SK-N-MC (cell line): ENCODE measurements at regions not wholly inside any gene's neighbourhood (a gene's known extent, or its start where the extent isn't known, plus 50 kb on each side); places are given as distances from the start of the nearest gene placed in this dataset.

Source experiments
- DNase-seq: peaks from one replicate; pipeline ENCODE4 v3.0.0-alpha.2; 2011; ENCODE audit warnings: low read depth, low spot score
- H3K27ac ChIP-seq: fragments of 200-600 bp; sonication (generic); 2 replicates; pipeline ENCODE4 v1.5.1; 2016; ENCODE audit warnings: mixed run types
- H3K36me3 ChIP-seq: fragments of 200-600 bp; sonication (generic); 2 replicates; pipeline ENCODE4 v1.6.1; 2017; ENCODE audit warnings: antibody characterized with exemption, low read length, mixed read lengths; ENCODE audit not compliant: insufficient read depth
- H3K4me3 ChIP-seq: fragments of 200-600 bp; sonication (generic); 2 replicates; pipeline ENCODE4 v1.5.1; 2016
- H3K9ac ChIP-seq: fragments of 200-600 bp; sonication (generic); 2 replicates; pipeline ENCODE4 v1.8.0; 2017; ENCODE audit warnings: mixed run types, mixed read lengths; ENCODE audit not compliant: insufficient read length
- H3K9me3 ChIP-seq: fragments of 200-600 bp; sonication (generic); 2 replicates; pipeline ENCODE4 v1.6.1; 2017; ENCODE audit warnings: low read depth, mild to moderate bottlenecking, antibody characterized with exemption, low read length, moderate library complexity, mixed read lengths
- EZH2 ChIP-seq: fragments of 200-600 bp; sonication (generic); IDR thresholded peaks from one replicate; pipeline ENCODE4 v1.6.1; 2017; ENCODE audit warnings: antibody characterized with exemption
- FOXP2 ChIP-seq: optimal IDR thresholded peaks from 2 replicates; pipeline ENCODE3; 2011; ENCODE audit warnings: mild to moderate bottlenecking, moderate library complexity; ENCODE audit not compliant: insufficient read depth; ENCODE audit errors: extremely low read length, control extremely low read depth
- POLR2AphosphoS5 ChIP-seq: IDR thresholded peaks from 2 replicates; pipeline ENCODE4 v1.6.1; 2012; ENCODE audit warnings: mild to moderate bottlenecking, low read depth, low read length, borderline replicate concordance

DNA sequence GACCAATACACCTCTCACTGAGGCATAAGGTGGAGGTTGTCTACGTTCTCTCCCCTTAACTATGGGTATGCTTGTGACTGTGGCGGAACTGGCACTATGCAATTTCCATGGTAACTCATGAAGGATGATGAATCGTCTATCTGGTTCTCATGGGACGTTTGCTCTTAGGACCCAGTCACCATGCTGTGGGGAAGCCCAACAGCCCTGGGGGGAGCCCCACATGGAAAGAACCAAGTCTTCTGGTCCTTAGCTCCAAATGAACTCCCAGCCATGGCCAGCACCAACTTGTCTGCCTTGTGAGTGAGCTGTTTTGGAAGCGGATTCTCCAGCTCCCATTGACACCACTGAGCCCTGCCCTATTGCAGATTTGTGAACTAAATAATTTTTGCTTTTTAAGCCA, 188.7 kb upstream of the S1PR3 start:
- TF ChIP-seq FOXP2 (no peak), POLR2AphosphoS5 (no peak), EZH2 (no peak)
- Histone ChIP-seq H3K4me3 (no peak overlapping the region), H3K9ac (no peak overlapping the region), H3K27ac (no peak overlapping the region), H3K36me3 (no peaks in the 10 kb centered on the region), H3K9me3 (peaks cover under 1% of the 10 kb centered on the region; the same call in 1 of the 2 replicates)
- DNase-seq, result no peak

DNA sequence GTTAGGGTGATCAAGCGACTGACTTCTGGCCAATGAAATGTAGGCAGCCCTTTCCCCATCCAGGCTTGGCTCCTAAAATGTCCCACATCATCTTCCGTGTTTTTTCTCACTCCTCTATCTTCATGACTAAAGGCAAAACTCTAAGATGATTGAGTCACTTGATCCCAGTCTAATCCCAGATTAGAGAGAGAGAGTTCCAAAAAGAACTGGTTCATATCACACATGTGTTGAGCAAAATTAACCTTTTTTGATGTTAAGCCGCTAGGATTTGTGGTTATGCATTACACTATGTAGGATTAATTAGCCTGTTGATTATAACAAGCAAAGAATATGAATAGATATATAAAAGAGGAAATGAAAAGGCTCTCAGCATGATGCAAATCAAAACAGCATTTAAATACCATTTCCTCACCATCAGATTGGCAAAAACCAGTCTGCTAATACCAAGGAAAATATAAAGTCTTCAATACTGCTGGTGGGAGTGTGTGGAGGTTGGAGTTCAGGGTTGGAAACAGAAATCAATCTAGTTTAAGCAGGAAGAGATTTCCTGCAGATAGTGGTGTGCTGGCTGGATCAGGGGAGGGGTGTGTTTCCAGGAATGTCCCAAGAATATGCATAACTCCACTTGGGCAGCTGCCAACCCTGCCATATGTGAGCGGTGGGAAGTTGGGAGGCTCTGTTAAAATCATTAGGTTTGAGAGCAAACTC, 187.6 kb upstream of the S1PR3 start:
- H3K36me3 ChIP-seq, result no peaks in the 10 kb centered on the region
- TF ChIP-seq POLR2AphosphoS5, result no peak
- TF ChIP-seq FOXP2, result no peak
- no peak for TF ChIP-seq EZH2
- no peaks in the 10 kb centered on the region for H3K9me3 ChIP-seq
- H3K9ac ChIP-seq, result no peak overlapping the region
- no peak overlapping the region for H3K27ac ChIP-seq
- H3K4me3 ChIP-seq, result no peak overlapping the region
- DNase-seq, result no peak

DNA sequence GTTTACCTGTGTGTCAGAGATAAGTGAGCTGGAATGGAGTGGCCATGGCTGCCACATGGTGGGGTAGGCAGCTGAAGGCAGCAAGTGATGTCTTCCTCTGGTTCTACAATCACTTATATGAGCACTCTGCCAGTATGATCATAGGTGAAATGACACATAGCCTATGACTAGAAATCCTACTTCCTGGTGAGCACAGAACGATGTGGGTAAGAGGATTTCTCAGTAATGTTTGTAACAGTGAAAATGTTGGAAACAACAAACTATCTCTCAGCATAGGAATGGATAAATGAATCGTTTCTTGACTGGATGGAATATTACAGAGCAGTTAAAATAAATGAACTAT, 187.0 kb upstream of the S1PR3 start:
- H3K27ac ChIP-seq, result no peak overlapping the region

DNA sequence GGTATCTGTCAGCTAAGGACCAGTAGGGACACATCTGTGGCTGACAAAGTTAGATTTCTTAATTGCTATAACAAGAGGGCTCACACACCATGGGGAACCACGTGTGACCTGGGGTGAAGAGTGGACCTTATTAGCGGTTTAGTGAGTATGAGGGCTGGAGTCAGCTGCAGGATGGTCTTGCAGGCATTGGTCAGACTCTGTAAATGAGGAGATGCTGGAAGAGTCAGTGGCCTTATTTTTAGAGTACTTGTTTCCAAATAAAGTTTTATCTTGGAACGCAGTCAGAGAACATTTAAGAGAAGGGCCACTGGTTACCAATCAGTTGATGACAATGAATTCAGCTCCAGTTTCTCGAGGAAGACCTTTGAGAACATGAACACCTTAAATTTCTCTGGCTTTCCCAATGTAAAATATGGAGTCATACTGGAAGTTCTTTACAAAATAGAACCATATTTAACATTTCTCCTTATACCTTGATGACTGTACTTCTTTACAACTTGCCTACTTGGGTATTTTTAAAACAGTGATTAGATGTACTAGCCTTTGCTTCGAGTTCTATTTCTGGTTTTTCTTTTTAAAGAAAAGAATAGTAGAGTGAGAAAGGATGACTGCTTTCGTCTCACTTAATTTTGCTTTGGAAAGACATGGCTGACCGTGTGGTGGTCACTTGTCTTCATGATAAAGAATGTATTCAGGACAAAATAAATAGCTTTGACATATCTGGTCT, 185.9 kb upstream of the S1PR3 start:
- TF ChIP-seq POLR2AphosphoS5 (no peak), EZH2 (no peak), FOXP2 (no peak)
- Histone ChIP-seq H3K4me3 (no peak overlapping the region), H3K9me3 (no peaks in the 10 kb centered on the region), H3K9ac (no peak overlapping the region), H3K36me3 (no peaks in the 10 kb centered on the region), H3K27ac (no peak overlapping the region)
- no peak for DNase-seq

More for the DNA sequence above, 187.0 kb upstream of the S1PR3 start:
- Histone ChIP-seq H3K4me3 (no peak overlapping the region), H3K36me3 (no peaks in the 10 kb centered on the region), H3K9me3 (no peaks in the 10 kb centered on the region), H3K9ac (no peak overlapping the region)
- TF ChIP-seq POLR2AphosphoS5 (no peak), EZH2 (no peak)
- DNase-seq, result no peak

DNA sequence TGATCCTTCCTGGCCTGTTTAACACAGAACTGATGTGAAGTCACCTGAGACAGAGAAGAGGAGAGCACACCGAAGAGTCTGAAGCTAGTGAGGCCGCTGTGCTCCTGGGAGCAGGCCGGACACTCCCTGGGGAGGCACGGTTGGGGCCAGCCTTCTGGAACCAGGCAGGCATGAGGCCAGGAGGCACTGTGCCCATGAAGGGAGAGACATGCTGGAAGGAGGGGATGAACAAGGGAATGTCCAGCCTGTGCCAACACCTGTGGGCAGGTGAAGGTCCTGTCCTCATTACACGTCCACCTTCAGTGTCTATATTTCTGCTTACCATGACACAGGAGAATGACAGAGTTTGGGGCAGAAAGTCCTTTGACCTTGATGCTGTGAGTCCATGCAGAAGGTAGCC, 183.8 kb upstream of the S1PR3 start:
- H3K36me3 ChIP-seq, result no peaks in the 10 kb centered on the region
- TF ChIP-seq EZH2, result no peak
- TF ChIP-seq FOXP2, result no peak
- no peak for TF ChIP-seq POLR2AphosphoS5
- no peak overlapping the region for H3K27ac ChIP-seq
- H3K4me3 ChIP-seq, result no peak overlapping the region
- DNase-seq, result no peak
- H3K9ac ChIP-seq, result no peak overlapping the region
- H3K9me3 ChIP-seq, result no peaks in the 10 kb centered on the region

DNA sequence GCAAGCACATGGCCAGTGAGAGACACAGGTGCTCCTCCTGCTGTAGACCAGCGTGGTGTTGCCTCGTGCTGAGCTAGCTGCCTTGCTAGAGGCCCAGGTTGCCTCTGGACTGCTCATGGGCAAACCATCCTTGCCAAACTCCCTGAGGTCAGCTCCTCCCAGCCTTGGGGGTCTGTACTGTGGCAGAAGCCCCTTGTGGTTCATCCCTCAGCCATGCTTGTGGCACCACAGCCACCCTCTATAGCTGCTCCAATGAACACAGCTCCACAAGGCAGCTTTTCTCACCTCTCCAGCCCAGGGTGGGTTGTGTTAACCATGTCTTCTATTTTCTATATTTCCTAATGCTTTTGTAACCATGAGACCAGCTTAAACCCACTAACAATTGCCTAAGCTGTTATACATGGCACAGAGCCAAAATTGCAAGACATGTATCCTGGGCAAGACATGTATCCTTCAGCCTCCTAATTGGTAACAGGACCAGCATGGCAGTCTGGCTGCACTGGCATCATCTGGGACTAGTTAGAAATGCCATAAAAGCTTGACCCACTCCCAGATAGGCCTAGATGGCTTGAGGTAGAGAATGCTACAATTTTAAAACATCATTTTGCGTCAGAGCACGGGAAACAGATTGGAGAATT, 183.1 kb upstream of the S1PR3 start:
- H3K4me3 ChIP-seq, result no peak overlapping the region
- H3K36me3 ChIP-seq, result no peaks in the 10 kb centered on the region
- H3K9ac ChIP-seq, result no peak overlapping the region
- DNase-seq, result no peak
- TF ChIP-seq POLR2AphosphoS5 (no peak), FOXP2 (no peak), EZH2 (no peak)
- no peak overlapping the region for H3K27ac ChIP-seq
- H3K9me3 ChIP-seq, result no peaks in the 10 kb centered on the region

DNA sequence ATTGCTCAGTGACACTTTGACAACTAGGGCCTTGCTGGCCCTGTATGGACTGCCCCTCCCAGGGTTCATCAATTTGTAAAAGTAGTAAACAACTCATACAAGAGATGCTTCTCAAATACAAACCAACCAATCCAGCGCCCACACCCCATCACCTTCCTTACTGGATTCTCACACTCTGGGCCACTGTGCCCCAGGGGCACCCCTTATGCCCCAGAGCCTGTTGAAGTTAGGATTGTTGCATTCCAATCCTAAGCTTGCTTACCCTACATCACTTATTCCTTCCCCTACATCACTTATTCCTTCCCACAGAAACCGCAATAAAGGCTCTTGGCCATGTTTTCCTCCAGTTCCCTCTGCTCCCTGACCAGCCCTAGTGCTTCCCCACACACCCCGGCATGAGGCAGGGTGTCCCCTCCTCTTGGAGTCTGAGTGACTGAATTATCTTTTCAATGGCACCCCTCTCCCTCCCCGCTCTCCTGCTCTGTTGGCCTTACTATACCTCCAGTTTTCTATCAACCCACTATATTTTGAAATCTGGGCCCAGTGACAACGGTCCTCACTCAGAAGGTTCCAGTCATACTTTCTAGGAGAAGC, 182.4 kb upstream of the S1PR3 start:
- no peak for TF ChIP-seq EZH2
- no peak for TF ChIP-seq POLR2AphosphoS5
- no peak for TF ChIP-seq FOXP2
- Histone ChIP-seq H3K9ac (no peak overlapping the region), H3K4me3 (no peak overlapping the region), H3K9me3 (no peaks in the 10 kb centered on the region), H3K27ac (no peak overlapping the region), H3K36me3 (no peaks in the 10 kb centered on the region)
- DNase-seq, result no peak
